CD14-positive monocyte (primary cell): ENCODE measurements at regions not wholly inside any gene's neighbourhood (a gene's known extent, or its start where the extent isn't known, plus 50 kb on each side); places are given as distances from the start of the nearest gene placed in this dataset.
"Not testable (repeated sequence)": the region's sequence is repeated elsewhere in the genome, so short reads cannot be mapped to it uniquely, and the experiment has no call there.

Experiments
- DNase-seq, 3 donors: peaks; one replicate each; pipeline ENCODE4 v3.0.0-alpha.2; 2011 to 2022
- H2AFZ ChIP-seq: 2 replicates; pipeline ENCODE4 v1.6.0; 2012; ENCODE audit warnings: mild to moderate bottlenecking, low read depth, low read length, inconsistent platforms; ENCODE audit not compliant: insufficient read depth, poor library complexity, severe bottlenecking
- H3K27ac ChIP-seq, 2 donors: 1 replicate in 1 of 2; 2 replicates in 1 of 2; pipeline ENCODE4 v1.5.1; 2012 to 2013; ENCODE audit warnings: low read length in 2 of 2, control low read depth in 1 of 2, inconsistent platforms in 1 of 2, low read depth in 1 of 2, mild to moderate bottlenecking in 1 of 2
- H3K27me3 ChIP-seq, 2 donors: one replicate each; pipeline versions ENCODE4 v1.6.0 to v1.6.1; 2011 to 2013; ENCODE audit warnings: low read length in 2 of 2; ENCODE audit not compliant: control insufficient read depth in 2 of 2, insufficient read depth in 2 of 2
- H3K36me3 ChIP-seq, 2 donors: replicated peaks in 1 of 2; 1 replicate in 1 of 2; 2 replicates in 1 of 2; pipeline versions ENCODE4 v1.5.1 to v1.6.1; 2012 to 2013; ENCODE audit warnings: low read length in 2 of 2, control low read depth in 1 of 2, inconsistent platforms in 1 of 2, mild to moderate bottlenecking in 1 of 2; ENCODE audit not compliant: insufficient read depth in 2 of 2, control insufficient read depth in 1 of 2
- H3K4me1 ChIP-seq, 2 donors: 1 replicate in 1 of 2; 2 replicates in 1 of 2; pipeline versions ENCODE4 v1.5.1 to v1.6.1; 2012 to 2013; ENCODE audit warnings: low read length in 2 of 2, control low read depth in 1 of 2, inconsistent platforms in 1 of 2, mild to moderate bottlenecking in 1 of 2, moderate library complexity in 1 of 2; ENCODE audit not compliant: insufficient read depth in 2 of 2, control insufficient read depth in 1 of 2
- H3K4me2 ChIP-seq: replicated peaks from 2 replicates; pipeline ENCODE3; 2012; ENCODE audit warnings: low read length, moderate library complexity, mild to moderate bottlenecking; ENCODE audit not compliant: poor library complexity, severe bottlenecking; ENCODE audit errors: extremely low read depth
- H3K4me3 ChIP-seq, 3 experiments: fragments of 200-600 bp in 1 of 3; sonication (generic) in 1 of 3; replicated peaks in 1 of 3; 1 replicate in 2 of 3; 2 replicates in 1 of 3; pipeline ENCODE4 v1.5.1; 2011 to 2013; ENCODE audit warnings: low read length in 3 of 3, mild to moderate bottlenecking in 3 of 3, control low read depth in 2 of 3, low read depth in 2 of 3, inconsistent platforms in 1 of 3, moderate library complexity in 1 of 3
- H3K79me2 ChIP-seq: 2 replicates; pipeline ENCODE4 v1.6.0; 2012; ENCODE audit warnings: mild to moderate bottlenecking, control low read depth, inconsistent platforms, low read length, moderate library complexity; ENCODE audit not compliant: insufficient read depth
- H3K9ac ChIP-seq: 2 replicates; pipeline ENCODE4 v1.6.0; 2017; ENCODE audit warnings: low read length, mild to moderate bottlenecking; ENCODE audit not compliant: insufficient read depth, poor library complexity, severe bottlenecking
- H3K9me3 ChIP-seq, 2 donors: replicated peaks in 1 of 2; 1 replicate in 1 of 2; 2 replicates in 1 of 2; pipeline versions ENCODE4 v1.5.1 to v1.6.1; 2012 to 2013; ENCODE audit warnings: low read length in 2 of 2, control low read depth in 1 of 2; ENCODE audit not compliant: control insufficient read depth in 1 of 2, insufficient read depth in 1 of 2
- H4K20me1 ChIP-seq: 2 replicates; pipeline ENCODE4 v1.6.0; 2012; ENCODE audit warnings: mild to moderate bottlenecking, low read length, control low read depth, moderate library complexity; ENCODE audit not compliant: insufficient read depth
- H3K27ac Mint-ChIP-seq, 7 donors: one replicate each; pipeline ENCODE4 v1.8.0; 2020; ENCODE audit warnings: mild to moderate bottlenecking in 7 of 7, mixed read lengths in 7 of 7, moderate library complexity in 6 of 7, inconsistent platforms in 2 of 7
- H3K27me3 Mint-ChIP-seq, 3 donors: one replicate each; pipeline ENCODE4 v1.8.0; 2021 to 2022; ENCODE audit warnings: low read depth in 3 of 3, mild to moderate bottlenecking in 3 of 3, mixed read lengths in 3 of 3, moderate library complexity in 3 of 3, inconsistent platforms in 1 of 3
- H3K36me3 Mint-ChIP-seq, 2 donors: one replicate each; pipeline ENCODE4 v1.8.0; 2020; ENCODE audit warnings: mixed read lengths in 2 of 2, inconsistent platforms in 1 of 2, mild to moderate bottlenecking in 1 of 2
- H3K4me1 Mint-ChIP-seq: one replicate; pipeline ENCODE4 v1.8.0; 2020; ENCODE audit warnings: mild to moderate bottlenecking, mixed read lengths
- H3K4me3 Mint-ChIP-seq, 2 donors: one replicate each; pipeline ENCODE4 v1.8.0; 2020; ENCODE audit warnings: mild to moderate bottlenecking in 2 of 2, mixed read lengths in 2 of 2, moderate library complexity in 1 of 2
- H3K9me3 Mint-ChIP-seq, 7 donors: one replicate each; pipeline ENCODE4 v1.8.0; 2020 to 2022; ENCODE audit warnings: mixed read lengths in 7 of 7, mild to moderate bottlenecking in 6 of 7, moderate library complexity in 6 of 7, inconsistent platforms in 2 of 7
- WGBS: methylation state at CpG from one replicate; pipeline ENCODE4 v1.1.5; 2013; ENCODE audit warnings: missing lambda C conversion rate; ENCODE audit not compliant: insufficient coverage; 5-methylcytosine and 5-hydroxymethylcytosine counted together
- intact Hi-C, 2 donors: fragments of 100-400 bp; cut with micrococcal nuclease; formaldehyde crosslinking; loops; one replicate each; pipeline versions ENCODE4 v1.15.0 to v1.15.1; 2023

DNA sequence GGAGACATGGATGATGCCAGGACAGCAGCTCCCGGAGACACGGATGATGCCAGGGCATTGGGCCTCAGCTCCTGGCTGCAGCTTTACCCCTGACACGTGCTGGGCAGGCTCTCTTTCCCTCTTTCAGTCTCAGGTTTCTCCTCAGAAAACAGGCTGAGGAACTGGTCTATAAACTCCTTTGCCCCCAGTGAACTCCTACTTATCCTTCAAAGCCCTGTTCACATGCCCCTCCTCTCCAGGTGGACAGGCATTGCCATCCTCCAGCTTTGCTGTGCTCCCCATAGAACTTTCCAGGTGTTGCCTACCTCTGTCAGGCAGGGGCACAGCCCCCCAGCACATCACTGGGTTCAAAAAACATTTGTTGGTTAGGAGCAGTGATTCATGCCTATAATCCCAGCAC is 198.4 kb downstream of the BANP start:
- H3K4me2 ChIP-seq, H3K36me3 ChIP-seq, H3K79me2 ChIP-seq, H3K27me3 ChIP-seq, H3K27ac Mint-ChIP-seq, H3K9me3 ChIP-seq, H3K36me3 Mint-ChIP-seq, intact Hi-C loops, H2AFZ ChIP-seq, H3K4me3 ChIP-seq, H3K27me3 Mint-ChIP-seq, H3K4me1 ChIP-seq, H3K27ac ChIP-seq, H3K4me1 Mint-ChIP-seq, H3K9ac ChIP-seq, H4K20me1 ChIP-seq, H3K4me3 Mint-ChIP-seq, DNase-seq, H3K9me3 Mint-ChIP-seq: not testable (repeated sequence)
- 92% methylated on average over 3 of the region's 3 CpGs for WGBS

- Mint-ChIP-seq H3K4me3 (peak overlapping the region in 1 of 2 donors; percentile 53), H3K27ac (peak overlapping the region in 2 of 7 donors; percentile 49 to 63)
- H3K9me3 Mint-ChIP-seq, H3K9ac ChIP-seq, H3K27me3 Mint-ChIP-seq, H2AFZ ChIP-seq, H3K9me3 ChIP-seq, H3K36me3 ChIP-seq, H3K4me1 ChIP-seq, H3K27ac ChIP-seq, H3K4me2 ChIP-seq, H3K4me1 Mint-ChIP-seq, intact Hi-C loops, DNase-seq, H3K36me3 Mint-ChIP-seq, H3K79me2 ChIP-seq, H4K20me1 ChIP-seq, H3K27me3 ChIP-seq: not testable (repeated sequence)
- 48% methylated on average over 17 of the region's 27 CpGs for WGBS
- H3K4me3 ChIP-seq: peak overlapping the region in 1 of 3 experiments; percentile 4
These were observed 199.4 kb downstream of the BANP start for GRCh38 chr16:88150456-88151128.

DNA sequence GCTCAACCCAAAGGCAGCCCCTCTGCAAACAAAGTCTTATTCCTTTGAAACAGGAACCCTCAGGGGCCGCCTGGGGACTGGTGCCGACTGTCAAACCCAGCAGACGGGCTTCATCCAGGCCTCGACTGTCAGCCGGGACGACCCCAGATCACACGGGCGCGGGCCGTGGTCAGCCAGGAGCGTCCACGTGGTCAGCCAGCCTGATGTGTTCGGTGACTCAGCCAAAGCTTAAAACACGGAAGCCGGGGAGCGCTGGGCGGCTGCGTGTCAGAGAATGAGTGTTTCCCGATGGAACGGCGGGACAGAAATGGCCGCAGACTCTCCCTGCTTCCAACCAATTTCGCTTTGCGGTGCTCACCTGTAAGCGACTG is 199.9 kb downstream of the BANP start:
- H3K9ac ChIP-seq, intact Hi-C loops, H3K79me2 ChIP-seq, H3K4me2 ChIP-seq, H3K27me3 ChIP-seq, H3K27ac ChIP-seq, H4K20me1 ChIP-seq, H3K27me3 Mint-ChIP-seq, H3K9me3 Mint-ChIP-seq, H3K4me1 Mint-ChIP-seq, H3K4me1 ChIP-seq, H3K36me3 ChIP-seq, H2AFZ ChIP-seq, H3K36me3 Mint-ChIP-seq, H3K4me3 ChIP-seq, H3K4me3 Mint-ChIP-seq, DNase-seq, H3K9me3 ChIP-seq: not testable (repeated sequence)
- WGBS: 78% methylated on average over 17 of the region's 25 CpGs
- peak overlapping the region in 1 of 7 donors; percentile 49 for H3K27ac Mint-ChIP-seq

DNA sequence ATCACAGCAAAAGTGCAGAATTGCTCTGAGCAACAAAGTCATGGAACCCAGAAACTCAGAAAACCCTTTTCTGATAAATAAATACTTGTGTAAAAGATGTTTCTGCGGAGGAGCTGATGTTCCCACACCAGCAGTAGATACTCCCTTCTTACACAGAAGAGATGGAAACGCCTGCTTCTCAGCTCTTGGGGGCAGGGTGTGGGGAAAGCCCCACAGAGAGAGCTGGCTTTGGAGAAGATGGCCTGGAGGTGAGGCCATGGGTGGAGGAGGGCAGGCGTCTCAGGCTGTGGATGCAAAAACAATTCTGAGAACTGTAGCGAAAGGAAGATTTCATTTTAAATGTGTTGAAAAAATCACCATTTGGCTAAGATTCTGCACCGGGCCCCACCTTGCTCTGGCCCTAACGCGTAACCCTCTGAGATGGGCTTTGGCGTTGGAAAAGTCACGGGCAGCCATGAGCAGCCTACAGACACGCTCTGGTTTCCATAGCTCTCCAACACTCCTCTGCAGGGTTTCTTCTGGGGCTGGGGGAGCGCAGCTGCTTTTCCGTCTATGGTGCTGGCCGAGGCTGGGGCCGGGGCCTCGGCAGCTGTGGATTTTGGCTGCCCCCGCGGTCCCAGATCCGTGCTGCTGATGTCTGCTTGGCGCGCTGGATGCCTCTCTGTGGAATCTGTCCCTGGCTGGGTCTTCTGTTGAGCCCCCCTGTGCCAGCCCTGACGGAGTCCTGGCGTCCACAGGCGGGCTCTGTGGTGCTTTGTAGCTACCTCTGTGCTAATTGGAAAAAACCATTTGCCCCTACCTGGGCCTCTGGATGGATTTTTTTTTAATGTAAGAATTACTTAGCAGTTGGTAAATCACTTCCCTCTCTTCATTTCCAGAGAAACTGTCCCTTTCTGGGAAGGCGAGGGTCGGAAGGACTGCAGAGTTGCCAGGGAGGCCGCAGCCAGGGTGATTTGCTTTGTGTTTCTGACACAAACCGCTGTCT is 200.9 kb downstream of the BANP start:
- H3K36me3 ChIP-seq, H3K9me3 ChIP-seq, H3K4me2 ChIP-seq, DNase-seq, H4K20me1 ChIP-seq, H3K4me1 Mint-ChIP-seq, H3K4me3 ChIP-seq, H2AFZ ChIP-seq, H3K4me1 ChIP-seq, H3K4me3 Mint-ChIP-seq, H3K9me3 Mint-ChIP-seq, H3K79me2 ChIP-seq, H3K36me3 Mint-ChIP-seq, H3K27ac ChIP-seq, H3K9ac ChIP-seq, H3K27me3 Mint-ChIP-seq, H3K27me3 ChIP-seq, intact Hi-C loops: not testable (repeated sequence)
- H3K27ac Mint-ChIP-seq: peak overlapping the region in 2 of 7 donors; percentile 43 to 60
- WGBS: 95% methylated on average over 20 of the region's 27 CpGs
